OCI-LY7 (cell line): ENCODE measurements at regions not wholly inside any gene's neighbourhood (a gene's known extent, or its start where the extent isn't known, plus 50 kb on each side); places are given as distances from the start of the nearest gene placed in this dataset.

Source experiments
- BruUV-seq: library from RNA; stranded (reverse); fragments of 400-500 nt; replicated peaks from 2 replicates; lab custom pipeline; 2021; lab: Mats Ljungman, UMichigan
- CTCF ChIA-PET: fragments of 300-600 bp; sonication (Branson Sonifier 250); formaldehyde crosslinking; loops from one replicate; lab custom pipeline; 2022; ENCODE audit warnings: antibody characterized with exemption; ENCODE audit not compliant: unreplicated experiment; lab: Charles Lee
- POLR2A ChIA-PET: fragments of 300-600 bp; sonication (Branson Sonifier 250); formaldehyde crosslinking; loops from one replicate; lab custom pipeline; 2022; ENCODE audit warnings: antibody characterized with exemption; lab: Charles Lee
- DNase-seq: peaks from one replicate; pipeline ENCODE4 v3.0.0-alpha.2; 2015; ENCODE audit warnings: low spot score
- H2AFZ ChIP-seq: fragments of 200-600 bp; sonication (generic), shearing (Covaris generic); 2 replicates; pipeline ENCODE4 v1.6.1; 2014; ENCODE audit warnings: mild to moderate bottlenecking, antibody characterized with exemption, low read length, moderate library complexity
- H3K27ac ChIP-seq: fragments of 200-600 bp; sonication (generic); 2 replicates; pipeline ENCODE4 v1.5.1; 2014; ENCODE audit warnings: mixed run types, low read depth, mild to moderate bottlenecking, moderate library complexity, low read length, inconsistent platforms; ENCODE audit not compliant: poor library complexity, severe bottlenecking
- H3K36me3 ChIP-seq: fragments of 200-600 bp; sonication (generic); 2 replicates; pipeline ENCODE4 v1.6.1; 2014; ENCODE audit warnings: mild to moderate bottlenecking, antibody characterized with exemption, low read length, moderate library complexity, mixed read lengths; ENCODE audit not compliant: insufficient read depth
- H3K4me1 ChIP-seq: fragments of 200-600 bp; sonication (generic); 2 replicates; pipeline ENCODE4 v1.5.1; 2014; ENCODE audit warnings: mild to moderate bottlenecking, low read length; ENCODE audit not compliant: insufficient read depth, poor library complexity, severe bottlenecking
- H3K4me2 ChIP-seq: fragments of 200-600 bp; sonication (generic); 2 replicates; pipeline ENCODE4 v1.6.1; 2014; ENCODE audit warnings: mild to moderate bottlenecking, low read length
- H3K4me3 ChIP-seq: fragments of 200-600 bp; sonication (generic); 2 replicates; pipeline ENCODE4 v1.5.1; 2014; ENCODE audit warnings: mild to moderate bottlenecking, low read depth, low read length; ENCODE audit not compliant: poor library complexity, severe bottlenecking
- H3K79me2 ChIP-seq: fragments of 200-600 bp; sonication (generic); 2 replicates; pipeline ENCODE4 v1.6.1; 2016; ENCODE audit warnings: low read depth, mild to moderate bottlenecking, low read length, moderate library complexity, mixed read lengths; ENCODE audit not compliant: insufficient read depth
- H3K9me2 ChIP-seq: fragments of 200-600 bp; sonication (generic); 2 replicates; pipeline ENCODE4 v1.6.1; 2016; ENCODE audit warnings: mild to moderate bottlenecking, low read length, mixed read lengths; ENCODE audit not compliant: insufficient read depth
- H3K9me3 ChIP-seq: fragments of 200-600 bp; sonication (generic); 2 replicates; pipeline ENCODE4 v1.6.1; 2014; ENCODE audit warnings: mild to moderate bottlenecking, mixed run types, low read length, mixed read lengths
- H4K20me1 ChIP-seq: fragments of 200-600 bp; sonication (generic); 2 replicates; pipeline ENCODE4 v1.6.1; 2014; ENCODE audit warnings: mild to moderate bottlenecking, antibody characterized with exemption, low read length, moderate library complexity, mixed read lengths; ENCODE audit not compliant: insufficient read depth
- EZH2phosphoT487 ChIP-seq: fragments of 200-600 bp; sonication (generic); IDR thresholded peaks from 2 replicates; pipeline ENCODE4 v1.6.1; 2018; ENCODE audit warnings: low read depth, borderline replicate concordance, mild to moderate bottlenecking, mixed run types, antibody characterized with exemption, low read length, moderate library complexity, mixed read lengths
- intact Hi-C: fragments of 100-400 bp; cut with micrococcal nuclease; formaldehyde crosslinking; loops from one replicate; pipeline ENCODE4 v1.10.0; 2022; ENCODE audit not compliant: unreplicated experiment
- TF ChIP-seq, protein P1 (sequence below): fragments of 200-600 bp; sonication (generic); conservative IDR thresholded peaks from 2 replicates; pipeline ENCODE4 v1.5.1; 2014; ENCODE audit warnings: mild to moderate bottlenecking, antibody characterized with exemption, low read length, moderate library complexity, mixed read lengths

DNA sequence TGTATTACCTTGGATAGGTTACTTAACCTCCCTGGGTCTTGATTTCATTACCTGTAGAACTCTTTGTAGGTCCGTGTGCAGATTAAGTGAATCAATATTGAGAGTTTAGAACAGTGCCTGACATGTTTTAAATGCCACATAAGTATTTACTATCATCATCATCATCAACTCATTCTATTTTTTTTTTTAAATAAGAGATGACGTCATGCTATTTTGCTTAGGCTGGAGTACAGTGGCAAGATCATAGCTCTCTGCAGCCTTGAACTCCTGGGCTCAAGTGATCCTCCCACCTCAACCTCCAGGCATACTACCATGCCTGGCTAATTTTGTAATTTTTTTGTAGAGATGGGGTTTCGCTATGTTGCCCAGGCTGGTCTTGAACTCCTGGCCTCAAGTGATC, 132.0 kb upstream of the FZD8 start:
- H3K4me2 ChIP-seq: no peak overlapping the region
- POLR2A ChIA-PET: no interaction called here

GRCh38 chr10:35770817-35771355, 128.8 kb upstream of the FZD8 start:
- ChIA-PET POLR2A (interaction anchor here (0.6 kb wide), 1 partner anchor 349 kb away, joined by 3 read pairs; no protein-coding TSS in a partner anchor), CTCF (no interaction called here)
- intact Hi-C loops: no loop called here
- no TSS peak for BruUV-seq
- no peak for DNase-seq
- Histone ChIP-seq H2AFZ (no peak overlapping the region), H3K79me2 (no peaks in the 10 kb centered on the region), H3K4me3 (no peak overlapping the region), H3K4me1 (no peaks in the 10 kb centered on the region), H3K36me3 (no peaks in the 10 kb centered on the region), H3K4me2 (no peak overlapping the region), H3K9me3 (no peaks in the 10 kb centered on the region), H4K20me1 (no peaks in the 10 kb centered on the region), H3K27ac (no peak overlapping the region), H3K9me2 (no peaks in the 10 kb centered on the region)
- no peak for TF ChIP-seq EZH2phosphoT487
- TF ChIP-seq, protein P1, sequence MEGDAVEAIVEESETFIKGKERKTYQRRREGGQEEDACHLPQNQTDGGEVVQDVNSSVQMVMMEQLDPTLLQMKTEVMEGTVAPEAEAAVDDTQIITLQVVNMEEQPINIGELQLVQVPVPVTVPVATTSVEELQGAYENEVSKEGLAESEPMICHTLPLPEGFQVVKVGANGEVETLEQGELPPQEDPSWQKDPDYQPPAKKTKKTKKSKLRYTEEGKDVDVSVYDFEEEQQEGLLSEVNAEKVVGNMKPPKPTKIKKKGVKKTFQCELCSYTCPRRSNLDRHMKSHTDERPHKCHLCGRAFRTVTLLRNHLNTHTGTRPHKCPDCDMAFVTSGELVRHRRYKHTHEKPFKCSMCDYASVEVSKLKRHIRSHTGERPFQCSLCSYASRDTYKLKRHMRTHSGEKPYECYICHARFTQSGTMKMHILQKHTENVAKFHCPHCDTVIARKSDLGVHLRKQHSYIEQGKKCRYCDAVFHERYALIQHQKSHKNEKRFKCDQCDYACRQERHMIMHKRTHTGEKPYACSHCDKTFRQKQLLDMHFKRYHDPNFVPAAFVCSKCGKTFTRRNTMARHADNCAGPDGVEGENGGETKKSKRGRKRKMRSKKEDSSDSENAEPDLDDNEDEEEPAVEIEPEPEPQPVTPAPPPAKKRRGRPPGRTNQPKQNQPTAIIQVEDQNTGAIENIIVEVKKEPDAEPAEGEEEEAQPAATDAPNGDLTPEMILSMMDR: no peak

More for the DNA sequence above, 132.0 kb upstream of the FZD8 start:
- no peak for TF ChIP-seq EZH2phosphoT487
- TF ChIP-seq, protein P1: no peak
- Histone ChIP-seq H3K4me1 (no peaks in the 10 kb centered on the region), H4K20me1 (no peaks in the 10 kb centered on the region), H3K27ac (no peak overlapping the region), H3K79me2 (no peaks in the 10 kb centered on the region), H3K36me3 (no peaks in the 10 kb centered on the region), H3K4me3 (no peak overlapping the region), H2AFZ (no peak overlapping the region), H3K9me2 (no peaks in the 10 kb centered on the region), H3K9me3 (no peaks in the 10 kb centered on the region)
- BruUV-seq: no TSS peak
- DNase-seq: no peak
- intact Hi-C loops: no loop called here
- CTCF ChIA-PET: no interaction called here

GRCh38 chr10:35769795-35770194, 127.7 kb upstream of the FZD8 start:
- Histone ChIP-seq H3K4me3 (no peak overlapping the region), H3K36me3 (no peaks in the 10 kb centered on the region), H3K79me2 (no peaks in the 10 kb centered on the region), H3K27ac (no peak overlapping the region), H3K4me2 (no peak overlapping the region), H3K9me2 (no peaks in the 10 kb centered on the region), H3K4me1 (no peaks in the 10 kb centered on the region), H3K9me3 (no peaks in the 10 kb centered on the region), H2AFZ (no peak overlapping the region), H4K20me1 (no peaks in the 10 kb centered on the region)
- POLR2A ChIA-PET: no interaction called here
- no peak for DNase-seq
- TF ChIP-seq, protein P1: no peak
- no peak for TF ChIP-seq EZH2phosphoT487
- intact Hi-C loops: no loop called here
- CTCF ChIA-PET: no interaction called here
- no TSS peak for BruUV-seq
